GM10266 (cell line): ENCODE measurements at regions not wholly inside any gene's neighbourhood (a gene's known extent, or its start where the extent isn't known, plus 50 kb on each side); places are given as distances from the start of the nearest gene placed in this dataset.

Experiments used
- DNase-seq: peaks from one replicate; pipeline ENCODE4 v3.0.0; 2012; ENCODE audit errors: extremely low spot score
- TF ChIP-seq, protein P1 (sequence below): IDR thresholded peaks from 2 replicates; pipeline ENCODE4 v1.5.1; 2012; ENCODE audit warnings: mild to moderate bottlenecking, low read depth; ENCODE audit not compliant: control insufficient read depth, insufficient read depth; ENCODE audit errors: missing control alignments

GRCh38 chr6:134502614-134503549 lies 185.0 kb upstream of the SGK1 start:
- TF ChIP-seq, protein P1, sequence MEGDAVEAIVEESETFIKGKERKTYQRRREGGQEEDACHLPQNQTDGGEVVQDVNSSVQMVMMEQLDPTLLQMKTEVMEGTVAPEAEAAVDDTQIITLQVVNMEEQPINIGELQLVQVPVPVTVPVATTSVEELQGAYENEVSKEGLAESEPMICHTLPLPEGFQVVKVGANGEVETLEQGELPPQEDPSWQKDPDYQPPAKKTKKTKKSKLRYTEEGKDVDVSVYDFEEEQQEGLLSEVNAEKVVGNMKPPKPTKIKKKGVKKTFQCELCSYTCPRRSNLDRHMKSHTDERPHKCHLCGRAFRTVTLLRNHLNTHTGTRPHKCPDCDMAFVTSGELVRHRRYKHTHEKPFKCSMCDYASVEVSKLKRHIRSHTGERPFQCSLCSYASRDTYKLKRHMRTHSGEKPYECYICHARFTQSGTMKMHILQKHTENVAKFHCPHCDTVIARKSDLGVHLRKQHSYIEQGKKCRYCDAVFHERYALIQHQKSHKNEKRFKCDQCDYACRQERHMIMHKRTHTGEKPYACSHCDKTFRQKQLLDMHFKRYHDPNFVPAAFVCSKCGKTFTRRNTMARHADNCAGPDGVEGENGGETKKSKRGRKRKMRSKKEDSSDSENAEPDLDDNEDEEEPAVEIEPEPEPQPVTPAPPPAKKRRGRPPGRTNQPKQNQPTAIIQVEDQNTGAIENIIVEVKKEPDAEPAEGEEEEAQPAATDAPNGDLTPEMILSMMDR, result no peak
- no peak for DNase-seq

GRCh38 chr6:134495890-134496248 lies 178.0 kb upstream of the SGK1 start:
- DNase-seq, result no peak
- TF ChIP-seq, protein P1, result no peak

- no peak for DNase-seq
- TF ChIP-seq, protein P1, result no peak
These were observed 177.4 kb upstream of the SGK1 start for GRCh38 chr6:134495203-134495889.

DNA sequence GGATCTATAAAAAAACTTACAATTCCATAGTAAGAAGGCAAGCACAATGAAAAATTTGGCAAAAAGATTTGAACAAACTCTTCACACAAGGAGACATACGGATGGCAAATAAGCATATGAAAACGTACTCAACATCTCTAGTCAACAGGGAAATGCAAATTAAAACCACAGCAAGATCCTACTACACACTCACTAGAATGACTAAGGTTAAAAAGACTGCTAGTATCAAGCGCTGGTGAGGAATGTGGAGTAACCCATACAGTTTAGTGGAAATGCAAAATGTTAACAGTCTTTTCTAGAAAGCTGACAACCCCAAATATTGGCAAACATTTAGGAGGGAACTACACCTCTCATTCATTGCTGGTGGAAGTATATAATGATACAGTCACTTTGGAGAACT lies 175.9 kb upstream of the SGK1 start:
- no peak for DNase-seq
- TF ChIP-seq, protein P1, result no peak

- TF ChIP-seq, protein P1, result no peak
- no peak for DNase-seq
These were observed 173.6 kb upstream of the SGK1 start for GRCh38 chr6:134491477-134491876.

GRCh38 chr6:134482593-134483270 lies 164.8 kb upstream of the SGK1 start:
- TF ChIP-seq, protein P1, result no peak
- no peak for DNase-seq

- no peak for DNase-seq
- TF ChIP-seq, protein P1, result no peak
These were observed 164.1 kb upstream of the SGK1 start for GRCh38 chr6:134481966-134482365.
